NCI-H1092 treated with DMSO at 0.1 percent for 48 hours (cell line): ENCODE measurements at regions not wholly inside any gene's neighbourhood (a gene's known extent, or its start where the extent isn't known, plus 50 kb on each side); places are given as distances from the start of the nearest gene placed in this dataset.

ENCODE experiments used
- DNase-seq: peaks from one replicate; lab custom pipeline; 2025; lab: John Stamatoyannopoulos, UW

GRCh38 chr11:28384418-28384817 is 276.2 kb downstream of the METTL15 start:
- no peak for DNase-seq

- DNase-seq, result no peak
Observed at GRCh38 chr11:28383456-28383855, 275.3 kb downstream of the METTL15 start.
